ENCODE measurements at regions not wholly inside any gene's neighbourhood (a gene's known extent, or its start where the extent isn't known, plus 50 kb on each side); places are given as distances from the start of the nearest gene placed in this dataset.

DNA sequence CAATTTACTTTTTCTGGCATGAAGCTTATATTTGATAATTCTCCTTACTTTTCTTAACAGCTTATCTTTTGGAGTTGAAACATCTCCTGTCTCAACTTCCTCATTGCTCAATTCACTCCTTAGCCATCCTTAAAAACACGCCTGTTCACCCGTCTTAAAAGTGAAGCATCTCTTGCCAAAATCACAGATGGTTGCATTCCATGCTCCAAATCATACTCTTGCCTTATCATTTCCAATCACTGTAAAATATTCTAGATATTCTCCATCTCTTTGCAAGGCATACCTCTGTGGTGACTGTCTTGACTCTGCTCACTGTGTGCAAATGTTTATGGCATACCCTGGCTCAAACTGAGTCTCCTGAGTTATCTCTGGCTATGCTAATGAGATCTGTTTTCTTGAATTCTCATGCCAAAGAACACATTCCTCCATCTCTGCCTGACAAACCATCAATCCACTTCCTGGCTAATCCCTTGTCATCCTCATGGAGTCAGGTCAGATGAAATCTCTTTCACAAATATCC, 1393.3 kb downstream of the CDY2B start:
- Histone ChIP-seq H3K4me2 (replicated peaks; ENCODE audit: extremely low read depth, low read length, poor library complexity, severe bottlenecking) (no peak overlapping the region), H3K27ac (ENCODE audit: low read depth in 1 of 2, low read length in 2 of 2) (no peak overlapping the region), H3K36me3 (replicated peaks in 1 of 2; ENCODE audit: control insufficient read depth in 1 of 2, insufficient read depth in 2 of 2, low read length in 2 of 2) (no peaks in the 10 kb centered on the region), H3K9me3 (replicated peaks in 1 of 2; ENCODE audit: control insufficient read depth in 1 of 2, insufficient read depth in 1 of 2, low read length in 2 of 2) (no peaks in the 10 kb centered on the region), H4K20me1 (ENCODE audit: insufficient read depth, low read length) (no peaks in the 10 kb centered on the region), H3K4me3 (replicated peaks in 1 of 3; ENCODE audit: low read depth in 2 of 3, low read length in 3 of 3) (no peak overlapping the region), H2AFZ (ENCODE audit: insufficient read depth, low read depth, low read length, poor library complexity, severe bottlenecking) (no peak overlapping the region), H3K4me1 (ENCODE audit: control insufficient read depth in 1 of 2, insufficient read depth in 2 of 2, low read length in 2 of 2) (no peaks in the 10 kb centered on the region), H3K27me3 (ENCODE audit: control insufficient read depth in 2 of 2, insufficient read depth in 2 of 2, low read length in 2 of 2) (no peaks in the 10 kb centered on the region), H3K79me2 (ENCODE audit: insufficient read depth, low read length) (no peaks in the 10 kb centered on the region), H3K9ac (ENCODE audit: insufficient read depth, low read length, poor library complexity, severe bottlenecking) (no peak overlapping the region)
- TF ChIP-seq, protein P1, sequence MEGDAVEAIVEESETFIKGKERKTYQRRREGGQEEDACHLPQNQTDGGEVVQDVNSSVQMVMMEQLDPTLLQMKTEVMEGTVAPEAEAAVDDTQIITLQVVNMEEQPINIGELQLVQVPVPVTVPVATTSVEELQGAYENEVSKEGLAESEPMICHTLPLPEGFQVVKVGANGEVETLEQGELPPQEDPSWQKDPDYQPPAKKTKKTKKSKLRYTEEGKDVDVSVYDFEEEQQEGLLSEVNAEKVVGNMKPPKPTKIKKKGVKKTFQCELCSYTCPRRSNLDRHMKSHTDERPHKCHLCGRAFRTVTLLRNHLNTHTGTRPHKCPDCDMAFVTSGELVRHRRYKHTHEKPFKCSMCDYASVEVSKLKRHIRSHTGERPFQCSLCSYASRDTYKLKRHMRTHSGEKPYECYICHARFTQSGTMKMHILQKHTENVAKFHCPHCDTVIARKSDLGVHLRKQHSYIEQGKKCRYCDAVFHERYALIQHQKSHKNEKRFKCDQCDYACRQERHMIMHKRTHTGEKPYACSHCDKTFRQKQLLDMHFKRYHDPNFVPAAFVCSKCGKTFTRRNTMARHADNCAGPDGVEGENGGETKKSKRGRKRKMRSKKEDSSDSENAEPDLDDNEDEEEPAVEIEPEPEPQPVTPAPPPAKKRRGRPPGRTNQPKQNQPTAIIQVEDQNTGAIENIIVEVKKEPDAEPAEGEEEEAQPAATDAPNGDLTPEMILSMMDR (IDR thresholded peaks at IDR 0.05) = no peak
- H3K27ac Mint-ChIP-seq = no peak overlapping the region
- intact Hi-C loops (cut with micrococcal nuclease) = no loop called here
- no peak overlapping the region for H3K4me3 Mint-ChIP-seq
- no peak for DNase-seq
- no peaks in the 10 kb centered on the region for H3K4me1 Mint-ChIP-seq
- no CpG with 5 or more reads among the region's 2 CpGs for WGBS (ENCODE audit: insufficient coverage)
- peaks cover 0 to 2% (median 0%) of the 10 kb centered on the region in 7 donors for H3K9me3 Mint-ChIP-seq
- no peaks in the 10 kb centered on the region for H3K27me3 Mint-ChIP-seq (ENCODE audit: low read depth in 3 of 3)
- H3K36me3 Mint-ChIP-seq = no peaks in the 10 kb centered on the region

DNA sequence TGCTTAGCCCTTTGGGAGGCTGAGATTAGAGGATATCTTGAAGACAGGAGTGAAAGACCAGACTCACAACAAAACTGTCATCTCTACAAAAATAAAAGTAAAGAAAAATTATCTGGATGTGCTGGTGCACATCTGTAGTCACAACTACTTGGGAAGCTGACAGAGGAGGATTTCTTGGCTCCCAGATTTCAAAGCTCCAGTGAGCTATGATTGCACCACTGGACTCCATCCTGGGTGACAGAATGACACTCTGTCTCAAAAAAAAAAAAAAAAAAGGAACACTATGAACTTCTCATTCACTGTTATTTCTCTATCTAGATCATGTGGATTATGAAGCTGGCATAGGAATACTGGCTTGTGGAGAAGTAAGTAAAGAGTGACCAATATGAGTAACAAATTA, 1400.0 kb downstream of the CDY2B start:
- intact Hi-C loops (cut with micrococcal nuclease) = no loop called here
- TF ChIP-seq, protein P1 (IDR thresholded peaks at IDR 0.05) = no peak
- DNase-seq = no peak
- Histone ChIP-seq H2AFZ (ENCODE audit: insufficient read depth, low read depth, low read length, poor library complexity, severe bottlenecking) (no peak overlapping the region), H3K4me3 (replicated peaks in 1 of 3; ENCODE audit: low read depth in 2 of 3, low read length in 3 of 3) (no peak overlapping the region), H3K36me3 (replicated peaks in 1 of 2; ENCODE audit: control insufficient read depth in 1 of 2, insufficient read depth in 2 of 2, low read length in 2 of 2) (no peaks in the 10 kb centered on the region), H3K79me2 (ENCODE audit: insufficient read depth, low read length) (no peaks in the 10 kb centered on the region), H3K27me3 (ENCODE audit: control insufficient read depth in 2 of 2, insufficient read depth in 2 of 2, low read length in 2 of 2) (no peaks in the 10 kb centered on the region), H4K20me1 (ENCODE audit: insufficient read depth, low read length) (no peaks in the 10 kb centered on the region), H3K4me1 (ENCODE audit: control insufficient read depth in 1 of 2, insufficient read depth in 2 of 2, low read length in 2 of 2) (no peaks in the 10 kb centered on the region), H3K9ac (ENCODE audit: insufficient read depth, low read length, poor library complexity, severe bottlenecking) (no peak overlapping the region), H3K9me3 (replicated peaks in 1 of 2; ENCODE audit: control insufficient read depth in 1 of 2, insufficient read depth in 1 of 2, low read length in 2 of 2) (peaks cover 0 to 2% of the 10 kb centered on the region in 2 donors), H3K4me2 (replicated peaks; ENCODE audit: extremely low read depth, low read length, poor library complexity, severe bottlenecking) (no peak overlapping the region), H3K27ac (ENCODE audit: low read depth in 1 of 2, low read length in 2 of 2) (no peak overlapping the region)
- no peaks in the 10 kb centered on the region for H3K36me3 Mint-ChIP-seq
- no peaks in the 10 kb centered on the region for H3K4me1 Mint-ChIP-seq
- peaks cover 0 to 7% (median 0%) of the 10 kb centered on the region in 7 donors for H3K9me3 Mint-ChIP-seq
- no peaks in the 10 kb centered on the region for H3K27me3 Mint-ChIP-seq (ENCODE audit: low read depth in 3 of 3)
- H3K4me3 Mint-ChIP-seq = no peak overlapping the region
- no peak overlapping the region for H3K27ac Mint-ChIP-seq
